ENCODE measurements at regions not wholly inside any gene's neighbourhood (a gene's known extent, or its start where the extent isn't known, plus 50 kb on each side); places are given as distances from the start of the nearest gene placed in this dataset.

DNA sequence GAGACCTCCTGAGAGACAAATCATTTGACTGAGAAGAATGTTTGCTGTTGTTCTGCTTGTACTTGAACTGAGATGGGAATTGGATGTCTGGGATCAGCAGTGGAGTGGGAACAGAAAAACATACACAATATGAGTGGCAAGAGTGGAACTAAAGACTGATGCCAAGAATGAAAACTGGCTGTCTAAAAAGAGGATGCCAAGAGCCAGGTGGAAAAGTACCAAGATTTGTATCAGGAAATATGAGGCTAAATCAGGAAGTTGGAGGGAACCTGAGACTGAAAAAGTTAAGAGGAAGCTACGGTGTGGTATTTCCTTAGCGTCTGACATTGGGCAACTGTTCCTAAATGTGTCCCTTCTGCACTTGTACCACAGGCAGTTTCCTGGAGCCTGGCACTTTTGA lies 440.9 kb upstream of the CELF4 start:
- intact Hi-C loops (cut with micrococcal nuclease) = no loop called here
- H3K4me3 Mint-ChIP-seq = no peak overlapping the region
- no peaks in the 10 kb centered on the region for H3K36me3 Mint-ChIP-seq (ENCODE audit: low read depth)
- no peak for DNase-seq (ENCODE audit: low spot score)
- no peaks in the 10 kb centered on the region for H3K4me1 Mint-ChIP-seq (ENCODE audit: low read depth)
- H3K9me3 Mint-ChIP-seq = no peaks in the 10 kb centered on the region
- H3K27me3 Mint-ChIP-seq (ENCODE audit: insufficient read depth) = no peaks in the 10 kb centered on the region
- no peak overlapping the region for H3K27ac Mint-ChIP-seq

DNA sequence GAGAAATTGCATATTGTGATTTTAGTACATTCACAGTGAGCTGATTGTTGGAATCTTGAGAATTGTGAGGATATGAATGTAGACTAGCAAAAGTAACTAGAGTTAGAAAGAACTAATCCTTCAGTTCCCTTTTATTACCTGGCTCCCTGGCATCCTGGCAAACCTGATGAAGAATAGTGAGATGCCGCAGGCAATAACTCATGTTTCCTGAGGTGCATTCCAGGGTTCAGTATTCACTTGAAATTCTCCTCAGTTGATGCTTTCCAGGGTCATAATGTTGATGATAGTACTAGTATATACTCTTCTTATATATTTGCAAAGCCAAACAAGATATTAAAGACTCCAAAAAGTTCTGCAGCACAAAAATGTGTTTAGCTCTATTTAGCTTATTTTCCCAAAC lies 432.1 kb upstream of the CELF4 start:
- H3K27me3 Mint-ChIP-seq (ENCODE audit: insufficient read depth) = no peaks in the 10 kb centered on the region
- H3K27ac Mint-ChIP-seq = no peak overlapping the region
- DNase-seq (ENCODE audit: low spot score) = no peak
- H3K4me3 Mint-ChIP-seq = no peak overlapping the region
- no peaks in the 10 kb centered on the region for H3K4me1 Mint-ChIP-seq (ENCODE audit: low read depth)
- intact Hi-C loops (cut with micrococcal nuclease) = no loop called here
- H3K36me3 Mint-ChIP-seq (ENCODE audit: low read depth) = no peaks in the 10 kb centered on the region
- H3K9me3 Mint-ChIP-seq = peaks cover 3% of the 10 kb centered on the region

GRCh38 chr18:37987901-37988300 lies 422.3 kb upstream of the CELF4 start:
- H3K27ac Mint-ChIP-seq = no peak overlapping the region
- intact Hi-C loops (cut with micrococcal nuclease) = no loop called here
- H3K4me3 Mint-ChIP-seq = no peak overlapping the region
- no peaks in the 10 kb centered on the region for H3K27me3 Mint-ChIP-seq (ENCODE audit: insufficient read depth)
- H3K9me3 Mint-ChIP-seq = no peaks in the 10 kb centered on the region
- DNase-seq (ENCODE audit: low spot score) = no peak
- H3K36me3 Mint-ChIP-seq (ENCODE audit: low read depth) = no peaks in the 10 kb centered on the region
- H3K4me1 Mint-ChIP-seq (ENCODE audit: low read depth) = no peaks in the 10 kb centered on the region

DNA sequence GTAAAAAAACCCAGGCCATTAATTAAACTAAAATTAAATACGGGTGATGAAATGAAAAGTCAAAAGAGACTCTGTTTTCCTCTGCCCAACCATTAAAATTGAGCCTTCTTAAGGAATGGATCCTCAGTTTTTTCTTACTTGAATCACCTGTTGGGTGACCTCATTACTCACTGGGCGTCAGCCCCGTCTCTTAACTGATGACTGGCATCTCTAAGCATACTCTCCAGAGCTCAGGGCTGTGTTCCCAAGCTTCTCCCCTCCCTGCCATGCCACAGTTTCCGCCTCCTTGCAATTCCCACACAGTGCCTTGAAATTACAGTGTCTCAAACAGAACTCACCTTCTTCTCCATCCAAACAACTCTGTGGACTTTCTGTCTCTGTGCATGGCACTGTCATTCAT lies 421.1 kb upstream of the CELF4 start:
- no peaks in the 10 kb centered on the region for H3K27me3 Mint-ChIP-seq (ENCODE audit: insufficient read depth)
- H3K9me3 Mint-ChIP-seq = no peaks in the 10 kb centered on the region
- no peak overlapping the region for H3K4me3 Mint-ChIP-seq
- H3K36me3 Mint-ChIP-seq (ENCODE audit: low read depth) = no peaks in the 10 kb centered on the region
- H3K27ac Mint-ChIP-seq = no peak overlapping the region
- no peaks in the 10 kb centered on the region for H3K4me1 Mint-ChIP-seq (ENCODE audit: low read depth)
- intact Hi-C loops (cut with micrococcal nuclease) = no loop called here
- no peak for DNase-seq (ENCODE audit: low spot score)

- DNase-seq (ENCODE audit: low spot score) = no peak
- H3K27ac Mint-ChIP-seq = no peak overlapping the region
- no peak overlapping the region for H3K4me3 Mint-ChIP-seq
- no peaks in the 10 kb centered on the region for H3K4me1 Mint-ChIP-seq (ENCODE audit: low read depth)
- no peaks in the 10 kb centered on the region for H3K9me3 Mint-ChIP-seq
- intact Hi-C loops (cut with micrococcal nuclease) = no loop called here
- H3K27me3 Mint-ChIP-seq (ENCODE audit: insufficient read depth) = no peaks in the 10 kb centered on the region
- no peaks in the 10 kb centered on the region for H3K36me3 Mint-ChIP-seq (ENCODE audit: low read depth)
These were observed 419.5 kb upstream of the CELF4 start for GRCh38 chr18:37985126-37985525.

DNA sequence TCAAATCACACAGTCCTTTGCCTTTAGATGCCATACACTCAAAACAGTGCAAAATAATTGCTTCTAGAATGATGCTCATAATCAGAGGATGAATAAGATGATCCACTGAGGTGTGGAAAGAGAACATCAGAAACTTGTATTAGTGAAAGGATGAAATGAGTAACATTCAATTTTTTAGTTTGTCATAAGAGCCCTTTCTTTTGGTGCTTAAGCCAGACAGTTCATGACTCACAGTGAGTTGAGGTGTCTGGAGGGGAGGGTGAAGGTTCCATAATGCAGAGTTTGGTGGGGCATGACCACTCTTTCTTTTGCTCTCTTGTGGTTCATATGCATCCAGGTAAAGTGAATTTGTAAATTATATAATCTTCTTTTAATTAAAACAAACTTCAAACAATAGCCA lies 415.0 kb upstream of the CELF4 start:
- H3K4me1 Mint-ChIP-seq (ENCODE audit: low read depth) = no peaks in the 10 kb centered on the region
- no peak overlapping the region for H3K4me3 Mint-ChIP-seq
- H3K27ac Mint-ChIP-seq = no peak overlapping the region
- H3K27me3 Mint-ChIP-seq (ENCODE audit: insufficient read depth) = no peaks in the 10 kb centered on the region
- intact Hi-C loops (cut with micrococcal nuclease) = no loop called here
- no peak for DNase-seq (ENCODE audit: low spot score)
- no peaks in the 10 kb centered on the region for H3K9me3 Mint-ChIP-seq
- H3K36me3 Mint-ChIP-seq (ENCODE audit: low read depth) = no peaks in the 10 kb centered on the region

DNA sequence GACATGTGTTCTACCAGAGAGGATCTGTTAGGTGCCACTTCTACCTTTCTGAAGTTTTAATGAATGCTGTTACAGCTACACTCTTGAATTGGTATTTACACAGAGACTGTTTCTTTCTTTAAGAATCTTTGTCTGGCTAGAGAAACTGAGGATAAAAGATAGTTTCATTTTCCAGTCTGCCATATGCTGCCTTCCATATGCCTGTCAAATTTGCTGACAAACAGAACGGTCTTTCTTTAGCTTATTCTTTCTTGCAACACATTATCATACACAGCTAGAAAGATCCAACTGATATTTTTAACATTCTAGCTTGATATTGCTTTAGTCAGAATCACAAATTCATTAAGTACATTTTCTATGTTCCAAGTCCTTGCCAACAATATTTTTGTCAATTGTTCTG lies 409.8 kb upstream of the CELF4 start:
- no peak overlapping the region for H3K4me3 Mint-ChIP-seq
- DNase-seq (ENCODE audit: low spot score) = no peak
- H3K36me3 Mint-ChIP-seq (ENCODE audit: low read depth) = no peaks in the 10 kb centered on the region
- no peaks in the 10 kb centered on the region for H3K4me1 Mint-ChIP-seq (ENCODE audit: low read depth)
- H3K9me3 Mint-ChIP-seq = no peaks in the 10 kb centered on the region
- intact Hi-C loops (cut with micrococcal nuclease) = no loop called here
- H3K27me3 Mint-ChIP-seq (ENCODE audit: insufficient read depth) = no peaks in the 10 kb centered on the region
- no peak overlapping the region for H3K27ac Mint-ChIP-seq

DNA sequence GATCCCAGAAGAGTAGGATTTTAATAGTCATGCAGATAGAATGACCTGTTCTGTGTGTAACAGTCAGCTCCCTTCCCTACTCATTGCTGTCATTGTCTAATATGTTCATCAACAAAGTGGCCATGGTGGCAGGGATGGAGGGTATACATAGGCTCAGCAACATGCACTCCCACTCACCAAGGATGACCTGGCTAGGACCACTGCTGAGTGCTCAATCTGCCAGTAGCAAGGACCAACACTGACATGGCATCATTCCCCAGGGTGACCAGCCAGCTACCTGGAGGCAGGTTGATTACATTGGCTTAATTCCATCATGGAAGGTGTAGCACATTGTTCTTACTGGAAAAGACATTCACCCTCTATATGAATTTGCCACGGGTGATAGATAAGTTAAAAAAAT lies 401.7 kb upstream of the CELF4 start:
- intact Hi-C loops (cut with micrococcal nuclease) = no loop called here
- Mint-ChIP-seq H3K27me3 (ENCODE audit: insufficient read depth) (no peaks in the 10 kb centered on the region), H3K4me3 (no peak overlapping the region), H3K4me1 (ENCODE audit: low read depth) (no peaks in the 10 kb centered on the region), H3K27ac (no peak overlapping the region), H3K9me3 (no peaks in the 10 kb centered on the region), H3K36me3 (ENCODE audit: low read depth) (no peaks in the 10 kb centered on the region)
- no peak for DNase-seq (ENCODE audit: low spot score)

DNA sequence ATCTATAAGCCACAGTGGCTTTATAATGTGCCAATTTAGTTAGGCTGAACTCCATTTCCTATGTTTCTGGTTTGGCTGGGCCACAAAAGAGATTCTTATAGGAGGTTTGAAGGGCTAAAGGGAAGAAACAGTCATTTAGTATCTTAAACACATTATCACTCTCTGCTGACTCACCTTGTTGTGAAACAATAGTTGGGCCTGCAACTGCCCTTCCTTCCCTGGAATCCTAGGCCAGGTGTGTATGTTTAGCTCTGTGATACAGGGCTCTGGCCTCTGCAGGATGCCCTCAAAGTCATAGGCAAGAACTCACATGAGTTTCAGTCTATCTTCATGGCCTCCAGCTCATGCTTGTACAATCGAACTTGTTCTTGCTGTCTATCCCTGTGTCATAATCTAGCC lies 400.0 kb upstream of the CELF4 start:
- no peak for DNase-seq (ENCODE audit: low spot score)
- H3K9me3 Mint-ChIP-seq = no peaks in the 10 kb centered on the region
- H3K36me3 Mint-ChIP-seq (ENCODE audit: low read depth) = no peaks in the 10 kb centered on the region
- no peak overlapping the region for H3K27ac Mint-ChIP-seq
- intact Hi-C loops (cut with micrococcal nuclease) = no loop called here
- H3K27me3 Mint-ChIP-seq (ENCODE audit: insufficient read depth) = no peaks in the 10 kb centered on the region
- no peaks in the 10 kb centered on the region for H3K4me1 Mint-ChIP-seq (ENCODE audit: low read depth)
- H3K4me3 Mint-ChIP-seq = no peak overlapping the region

GRCh38 chr18:37964885-37965571 lies 399.4 kb upstream of the CELF4 start:
- Mint-ChIP-seq H3K9me3 (no peaks in the 10 kb centered on the region), H3K27me3 (ENCODE audit: insufficient read depth) (no peaks in the 10 kb centered on the region), H3K36me3 (ENCODE audit: low read depth) (no peaks in the 10 kb centered on the region), H3K4me1 (ENCODE audit: low read depth) (no peaks in the 10 kb centered on the region), H3K27ac (no peak overlapping the region), H3K4me3 (no peak overlapping the region)
- no peak for DNase-seq (ENCODE audit: low spot score)
- intact Hi-C loops (cut with micrococcal nuclease) = no loop called here

GRCh38 chr18:37963837-37964236 lies 398.2 kb upstream of the CELF4 start:
- intact Hi-C loops (cut with micrococcal nuclease) = no loop called here
- Mint-ChIP-seq H3K27ac (no peak overlapping the region), H3K36me3 (ENCODE audit: low read depth) (no peaks in the 10 kb centered on the region)

GRCh38 chr18:37962316-37962966 lies 396.8 kb upstream of the CELF4 start:
- Mint-ChIP-seq H3K27ac (no peak overlapping the region), H3K4me3 (no peak overlapping the region), H3K4me1 (ENCODE audit: low read depth) (no peaks in the 10 kb centered on the region), H3K9me3 (no peaks in the 10 kb centered on the region), H3K36me3 (ENCODE audit: low read depth) (no peaks in the 10 kb centered on the region), H3K27me3 (ENCODE audit: insufficient read depth) (no peaks in the 10 kb centered on the region)
- intact Hi-C loops (cut with micrococcal nuclease) = no loop called here
- DNase-seq (ENCODE audit: low spot score) = no peak

More at GRCh38 chr18:37963837-37964236, 398.2 kb upstream of the CELF4 start:
- Mint-ChIP-seq H3K4me1 (ENCODE audit: low read depth) (no peaks in the 10 kb centered on the region), H3K9me3 (no peaks in the 10 kb centered on the region), H3K4me3 (no peak overlapping the region), H3K27me3 (ENCODE audit: insufficient read depth) (no peaks in the 10 kb centered on the region)
- DNase-seq (ENCODE audit: low spot score) = no peak

DNA sequence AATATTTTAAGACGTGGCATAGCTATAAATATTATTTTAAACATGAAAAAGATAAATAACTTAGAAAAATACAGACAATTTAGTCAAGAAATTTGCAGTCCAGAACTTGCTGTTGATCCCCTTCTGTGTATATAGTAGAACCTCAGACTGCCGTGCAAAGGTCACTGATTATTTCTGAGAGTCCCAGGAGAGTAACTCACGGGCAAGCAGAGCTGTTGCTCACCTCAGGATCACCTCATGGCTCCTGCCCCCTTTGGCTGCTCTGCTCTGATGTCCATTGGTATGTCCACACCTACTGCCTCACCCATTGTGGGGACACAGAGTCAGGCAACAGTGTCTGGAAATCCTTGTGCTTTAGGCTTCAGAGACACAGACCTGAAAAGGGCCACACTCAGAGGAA lies 392.9 kb upstream of the CELF4 start:
- H3K27ac Mint-ChIP-seq = no peak overlapping the region
- no peak for DNase-seq (ENCODE audit: low spot score)
- intact Hi-C loops (cut with micrococcal nuclease) = no loop called here
- no peaks in the 10 kb centered on the region for H3K4me1 Mint-ChIP-seq (ENCODE audit: low read depth)
- no peaks in the 10 kb centered on the region for H3K36me3 Mint-ChIP-seq (ENCODE audit: low read depth)
- H3K4me3 Mint-ChIP-seq = no peak overlapping the region
- H3K9me3 Mint-ChIP-seq = no peaks in the 10 kb centered on the region
- H3K27me3 Mint-ChIP-seq (ENCODE audit: insufficient read depth) = no peaks in the 10 kb centered on the region

DNA sequence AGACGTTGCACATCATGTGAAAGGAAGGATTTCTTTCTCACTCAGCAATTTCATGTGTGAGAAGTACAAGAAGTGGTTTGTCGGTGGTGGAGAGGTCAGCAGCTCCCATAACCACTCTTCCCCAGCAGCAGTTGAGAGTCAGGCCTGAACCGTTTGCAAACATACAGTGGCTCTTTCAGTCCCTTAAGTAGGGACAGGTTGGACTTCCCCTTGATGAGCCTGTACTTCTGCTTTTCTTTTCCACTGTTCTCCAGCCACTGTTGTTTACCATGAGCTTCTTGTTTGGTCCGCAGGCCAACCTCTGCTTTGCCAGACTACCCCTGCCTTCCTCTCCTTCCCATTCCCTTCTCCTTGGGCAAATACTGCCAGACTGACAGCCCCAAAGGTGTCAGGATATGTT lies 391.3 kb upstream of the CELF4 start:
- DNase-seq (ENCODE audit: low spot score) = no peak
- no peak overlapping the region for H3K27ac Mint-ChIP-seq
- no peaks in the 10 kb centered on the region for H3K27me3 Mint-ChIP-seq (ENCODE audit: insufficient read depth)
- peaks cover 6% of the 10 kb centered on the region for H3K9me3 Mint-ChIP-seq
- no peaks in the 10 kb centered on the region for H3K4me1 Mint-ChIP-seq (ENCODE audit: low read depth)
- intact Hi-C loops (cut with micrococcal nuclease) = no loop called here
- no peak overlapping the region for H3K4me3 Mint-ChIP-seq
- H3K36me3 Mint-ChIP-seq (ENCODE audit: low read depth) = no peaks in the 10 kb centered on the region

All from activated T-helper 1 cell treated with anti-CD3 and anti-CD28 coated beads, Interleukin-12 subunit alpha, Interleukin-12 subunit beta, Interleukin-2, Interleukin-4 antibody, amounts not matched to agents 30 ng/mL and 10 ng/mL and 1 ng/mL, durations not matched to agents 14 hours and 24 hours and 36 hours (primary cell).